ENCODE measurements at regions not wholly inside any gene's neighbourhood (a gene's known extent, or its start where the extent isn't known, plus 50 kb on each side); places are given as distances from the start of the nearest gene placed in this dataset.

DNA sequence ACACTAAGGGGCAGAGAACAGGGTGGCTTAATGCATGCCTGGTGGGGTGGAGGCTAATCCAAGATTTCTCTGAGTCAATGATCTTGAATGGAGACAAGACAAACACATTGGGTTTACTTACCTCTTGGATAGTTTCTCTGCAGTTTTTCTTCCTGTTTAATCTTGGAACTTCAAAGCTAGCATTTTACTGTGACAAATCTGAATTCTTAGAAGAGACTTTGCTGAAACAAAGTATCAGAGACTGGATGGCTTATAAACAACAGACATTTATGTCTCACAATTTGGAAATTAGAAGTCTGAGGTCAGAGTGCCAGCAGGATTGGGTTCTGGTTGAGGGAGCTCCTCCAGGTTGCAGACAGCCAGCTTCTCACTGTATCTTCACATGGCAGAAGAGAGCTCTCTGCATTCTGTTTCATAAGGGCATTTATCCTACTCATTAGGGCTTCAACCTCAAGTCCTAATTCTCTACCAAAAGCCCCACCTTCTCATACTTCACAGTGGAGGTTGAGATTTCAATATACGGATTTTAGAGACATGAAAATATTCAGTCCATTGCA is 921.8 kb downstream of the VRK1 start:
- TF ChIP-seq, protein P1, sequence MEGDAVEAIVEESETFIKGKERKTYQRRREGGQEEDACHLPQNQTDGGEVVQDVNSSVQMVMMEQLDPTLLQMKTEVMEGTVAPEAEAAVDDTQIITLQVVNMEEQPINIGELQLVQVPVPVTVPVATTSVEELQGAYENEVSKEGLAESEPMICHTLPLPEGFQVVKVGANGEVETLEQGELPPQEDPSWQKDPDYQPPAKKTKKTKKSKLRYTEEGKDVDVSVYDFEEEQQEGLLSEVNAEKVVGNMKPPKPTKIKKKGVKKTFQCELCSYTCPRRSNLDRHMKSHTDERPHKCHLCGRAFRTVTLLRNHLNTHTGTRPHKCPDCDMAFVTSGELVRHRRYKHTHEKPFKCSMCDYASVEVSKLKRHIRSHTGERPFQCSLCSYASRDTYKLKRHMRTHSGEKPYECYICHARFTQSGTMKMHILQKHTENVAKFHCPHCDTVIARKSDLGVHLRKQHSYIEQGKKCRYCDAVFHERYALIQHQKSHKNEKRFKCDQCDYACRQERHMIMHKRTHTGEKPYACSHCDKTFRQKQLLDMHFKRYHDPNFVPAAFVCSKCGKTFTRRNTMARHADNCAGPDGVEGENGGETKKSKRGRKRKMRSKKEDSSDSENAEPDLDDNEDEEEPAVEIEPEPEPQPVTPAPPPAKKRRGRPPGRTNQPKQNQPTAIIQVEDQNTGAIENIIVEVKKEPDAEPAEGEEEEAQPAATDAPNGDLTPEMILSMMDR (IDR thresholded peaks at IDR 0.05) = no peak
- no peak for TF ChIP-seq POLR2A (IDR thresholded peaks at IDR 0.05)
- TF ChIP-seq POLR2AphosphoS5 (IDR thresholded peaks at IDR 0.05) = no peak
- no peak for TF ChIP-seq EP300 (IDR thresholded peaks at IDR 0.05)
